RCC 7860 (cell line): ENCODE measurements at regions not wholly inside any gene's neighbourhood (a gene's known extent, or its start where the extent isn't known, plus 50 kb on each side); places are given as distances from the start of the nearest gene placed in this dataset.
A peak's percentile ranks its signal among the peaks of the same experiment; 100 is the strongest.

Experiments
- DNase-seq: peaks from one replicate; pipeline ENCODE4 v3.0.0-alpha.2; 2015; ENCODE audit warnings: low spot score
- FAIRE-seq: peaks from 2 replicates; lab custom pipeline; 2012; peaks lifted over from hg19 to GRCh38; lab: Jason Lieb, UNC

DNA sequence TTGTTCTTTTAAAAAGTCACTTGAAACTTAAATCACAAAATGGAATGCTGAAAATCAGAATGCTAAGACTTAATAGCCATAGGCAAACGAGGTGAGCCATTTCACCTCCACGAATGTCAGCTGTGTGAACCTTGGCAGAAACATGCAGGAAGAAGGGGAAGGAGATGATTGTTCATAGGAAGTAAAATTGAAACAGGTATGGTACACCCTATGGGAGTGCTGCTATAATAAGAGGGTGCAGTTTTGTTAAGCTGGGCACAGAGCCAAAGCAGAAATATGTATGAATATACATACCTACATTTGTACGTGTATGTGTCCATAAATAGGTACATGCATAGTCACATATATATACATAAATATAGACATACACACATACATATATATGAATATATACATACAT is 51.0 kb upstream of the SPINK5 start:
- no peak for DNase-seq
- no peak for FAIRE-seq

DNA sequence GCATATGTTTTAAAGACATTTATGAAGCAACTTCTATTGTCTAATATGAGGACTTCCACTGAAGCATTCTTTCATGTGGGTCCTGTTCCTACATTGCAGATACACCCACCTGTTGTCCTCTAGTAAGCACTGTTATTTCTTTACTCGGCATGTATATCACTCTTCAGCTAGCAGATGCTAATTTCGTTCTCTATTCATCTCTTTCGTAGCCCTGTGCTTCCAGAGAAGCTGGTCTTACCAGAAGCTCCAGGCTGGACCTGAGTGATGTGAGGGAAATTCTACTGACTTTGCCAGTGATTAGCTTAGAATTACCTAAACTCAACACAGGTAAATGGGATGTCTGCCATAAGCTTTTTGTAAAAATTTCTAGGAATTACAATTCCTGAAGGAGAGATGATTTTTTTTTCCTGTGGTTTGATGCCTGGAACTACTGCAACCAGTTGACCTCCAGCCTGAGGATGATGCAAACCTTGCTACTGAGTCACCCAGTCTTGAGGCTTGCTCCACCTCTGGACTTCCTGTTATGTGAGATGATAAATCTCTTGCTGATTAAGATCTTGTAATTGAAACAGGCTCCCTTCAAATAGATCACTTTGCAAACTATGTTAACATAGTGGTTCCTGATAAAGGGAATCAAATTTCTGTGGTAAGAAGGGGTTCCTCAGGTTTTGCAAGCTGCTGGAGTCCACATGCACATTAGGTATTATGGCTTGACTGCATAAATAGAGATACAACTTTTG is 52.2 kb upstream of the SPINK5 start:
- peak; percentile 29 for DNase-seq
- FAIRE-seq = no peak

DNA sequence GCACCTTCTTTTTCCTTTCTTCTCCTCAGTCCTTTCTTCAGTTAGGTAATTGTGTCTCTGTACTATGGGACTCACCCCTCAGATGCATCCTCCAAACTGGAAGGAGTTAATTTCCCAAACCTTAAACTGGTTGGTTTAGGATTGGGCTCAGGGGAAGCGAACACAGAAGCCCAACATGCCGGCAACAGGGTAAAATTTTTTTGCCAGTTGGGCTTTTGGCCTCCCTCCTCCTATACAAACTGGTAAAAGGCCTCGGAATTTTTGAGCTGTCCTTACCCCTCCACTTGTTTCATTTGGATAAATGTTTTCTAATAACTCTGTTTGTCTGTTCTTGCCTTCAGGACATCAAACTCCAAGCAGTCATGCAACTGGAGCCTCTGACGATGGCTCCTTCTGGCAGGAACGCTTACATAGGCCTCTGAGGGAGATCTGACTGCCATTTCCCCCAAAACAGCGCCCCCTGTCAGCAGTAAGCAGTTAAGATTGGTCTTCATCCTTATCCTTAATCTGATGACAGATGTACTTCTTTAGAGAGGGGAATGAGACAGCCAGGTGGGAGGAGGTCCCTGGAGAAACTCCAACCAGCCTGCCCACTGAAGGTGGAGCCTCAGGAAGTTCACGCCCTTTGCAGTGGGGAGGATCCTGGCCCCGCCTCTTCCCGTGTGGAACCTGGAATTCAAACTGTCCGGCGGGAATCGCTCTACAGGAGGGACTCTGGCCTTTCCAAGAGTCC is 57.8 kb upstream of the SPINK5 start:
- no peak for FAIRE-seq
- no peak for DNase-seq

DNA sequence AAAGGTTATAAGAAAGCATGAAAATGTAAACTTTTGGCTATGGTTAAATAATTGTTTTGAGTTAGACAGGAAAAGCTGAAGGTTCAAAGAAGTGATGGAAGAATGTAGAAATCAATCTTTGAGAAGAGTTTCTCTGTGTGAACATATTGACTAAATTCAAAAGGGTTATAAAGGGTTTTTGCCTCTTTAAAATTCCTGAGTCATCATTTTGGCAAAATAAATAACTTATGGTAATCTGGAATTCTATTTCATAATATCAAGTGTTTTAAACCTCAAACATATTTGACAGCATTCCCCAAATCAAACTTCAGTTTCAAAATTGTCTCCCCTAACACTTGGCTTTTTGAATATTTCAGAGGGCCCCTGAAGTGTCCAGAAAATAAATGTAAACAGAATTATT is 60.6 kb upstream of the SPINK5 start:
- no peak for DNase-seq
- no peak for FAIRE-seq

DNA sequence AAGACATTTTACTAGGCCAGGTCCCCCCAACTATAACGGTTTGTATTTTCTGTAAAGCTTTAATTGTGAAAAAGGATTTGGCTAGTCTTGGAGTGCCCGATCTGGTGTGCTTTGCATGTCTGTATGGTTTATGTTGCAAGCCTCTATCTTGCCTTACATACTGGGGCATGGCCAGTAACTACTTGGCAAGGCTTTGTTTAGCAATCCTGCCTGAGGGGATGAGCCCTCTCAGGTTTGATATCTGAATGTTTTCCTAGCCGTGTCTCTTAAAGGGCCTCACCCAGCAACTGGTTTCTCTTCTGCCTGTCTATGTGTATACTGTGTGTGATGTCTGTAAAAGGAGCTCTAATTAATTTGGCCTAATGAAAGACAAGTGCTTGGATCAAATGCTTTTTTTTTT is 61.3 kb upstream of the SPINK5 start:
- DNase-seq (no peak), FAIRE-seq (no peak)

DNA sequence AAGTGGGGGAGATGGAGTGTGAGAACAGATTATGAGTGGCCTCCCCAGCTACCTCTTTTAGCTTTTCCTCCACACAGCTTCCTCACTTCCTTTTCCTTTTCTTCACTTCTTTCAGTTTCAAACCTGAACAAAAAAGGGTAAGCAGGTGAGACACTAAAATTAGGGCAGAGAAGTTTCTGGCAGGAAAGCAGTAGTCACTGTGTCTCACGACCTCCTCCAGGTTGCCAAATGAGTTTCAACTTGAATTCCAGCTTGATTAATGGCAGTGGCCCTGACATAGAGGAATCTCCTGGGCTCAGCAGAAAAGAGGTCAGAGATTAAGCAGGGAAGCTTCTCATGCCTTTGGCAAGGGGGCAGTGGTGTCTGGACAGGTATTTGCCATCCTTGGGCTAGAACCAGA is 63.7 kb upstream of the SPINK5 start:
- DNase-seq (no peak), FAIRE-seq (no peak)

DNA sequence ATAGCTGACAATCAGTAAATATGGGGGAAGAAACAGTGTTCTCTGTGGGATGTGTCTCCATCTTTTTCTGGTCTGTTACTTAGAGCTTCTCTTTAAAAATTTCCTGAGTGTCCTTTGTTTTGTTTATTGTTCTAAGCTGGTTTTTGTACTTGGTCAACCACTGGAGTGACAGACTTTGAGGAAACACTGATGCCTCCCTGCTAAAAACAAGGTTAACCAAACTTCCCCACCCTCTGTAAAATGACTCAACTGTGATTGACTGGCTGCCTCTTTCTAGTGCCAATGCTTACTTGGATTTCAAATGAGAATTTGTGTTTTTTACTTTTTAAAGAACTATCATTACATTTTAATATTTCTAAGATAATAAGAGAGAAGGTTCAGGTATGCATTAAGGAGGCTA is 65.1 kb upstream of the SPINK5 start:
- DNase-seq = no peak
- FAIRE-seq = no peak

DNA sequence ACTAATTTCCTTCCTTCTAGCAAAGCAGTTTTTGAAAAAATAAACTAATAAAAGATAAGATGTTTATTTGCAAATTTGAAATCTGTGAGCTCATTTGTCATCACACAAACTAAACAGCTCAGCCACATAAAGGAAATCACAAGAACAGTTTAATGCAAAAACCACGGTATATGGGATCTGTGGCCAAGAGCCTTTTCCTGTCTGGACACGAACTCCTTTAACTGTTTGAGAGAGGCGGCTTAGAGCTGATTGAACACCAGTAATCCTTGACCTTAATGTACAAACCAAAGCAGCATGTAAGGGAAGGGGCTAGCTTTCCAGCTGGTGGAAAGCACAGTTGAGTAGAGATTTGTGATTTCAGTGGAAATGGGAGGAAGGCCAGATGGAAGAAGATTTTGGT is 66.3 kb upstream of the SPINK5 start:
- FAIRE-seq = no peak
- DNase-seq = no peak

DNA sequence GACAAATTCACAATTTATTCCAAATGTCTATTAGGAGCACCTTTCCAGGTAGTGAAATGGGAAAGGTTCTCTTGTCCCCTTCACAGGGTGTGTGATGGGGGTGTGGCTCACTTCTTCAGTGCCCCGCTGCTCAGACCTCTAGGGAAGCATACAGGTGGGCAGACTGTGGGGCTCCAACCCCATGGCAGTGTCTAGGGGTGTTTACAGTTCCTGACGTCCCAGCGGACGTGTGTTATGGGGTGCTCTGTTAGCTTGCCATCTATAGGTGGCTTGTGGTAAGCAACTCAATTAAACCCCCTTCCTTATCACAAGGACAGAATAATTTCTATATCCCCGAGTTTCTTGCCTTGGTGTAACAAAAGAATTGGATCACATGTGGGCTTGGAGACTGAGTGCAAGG is 67.4 kb upstream of the SPINK5 start:
- no peak for DNase-seq
- no peak for FAIRE-seq

DNA sequence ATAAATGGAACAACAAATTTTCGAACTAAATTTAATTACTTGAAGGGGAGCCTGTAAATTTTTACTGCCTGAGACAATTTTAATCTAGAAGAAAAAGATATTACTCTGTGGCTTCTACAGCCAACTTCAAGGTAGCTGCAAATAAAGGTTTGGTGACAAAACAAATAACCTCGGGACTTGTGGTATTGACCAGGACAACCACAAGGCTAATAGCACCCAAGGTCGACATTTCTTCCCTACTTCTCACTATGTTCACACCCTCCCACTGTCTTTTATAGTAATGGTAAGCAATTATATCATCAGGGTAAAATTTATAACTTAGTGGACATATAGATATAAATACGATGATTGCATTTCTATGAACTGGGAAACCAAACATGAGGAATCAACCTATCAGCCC is 67.9 kb upstream of the SPINK5 start:
- no peak for FAIRE-seq

DNA sequence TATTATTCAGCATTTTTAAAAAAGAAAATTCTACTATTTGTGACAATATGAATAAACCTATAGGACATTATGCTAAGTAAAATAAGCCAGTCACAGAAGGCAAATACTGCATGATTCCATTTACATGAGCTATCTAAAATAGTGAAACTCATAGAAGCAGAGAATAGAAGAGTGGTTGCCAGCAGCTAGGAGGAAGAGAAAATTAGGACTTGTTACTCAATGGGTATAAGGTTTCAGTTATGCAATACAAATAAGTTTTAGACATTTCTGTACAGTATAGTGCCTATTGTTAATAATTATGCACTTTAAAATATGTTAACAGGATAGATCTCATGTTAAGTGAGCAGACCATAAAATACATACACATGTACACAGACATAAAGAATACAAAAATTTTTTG is 73.8 kb upstream of the SPINK5 start:
- FAIRE-seq = no peak

More for the DNA sequence above, 67.9 kb upstream of the SPINK5 start:
- no peak for DNase-seq

DNA sequence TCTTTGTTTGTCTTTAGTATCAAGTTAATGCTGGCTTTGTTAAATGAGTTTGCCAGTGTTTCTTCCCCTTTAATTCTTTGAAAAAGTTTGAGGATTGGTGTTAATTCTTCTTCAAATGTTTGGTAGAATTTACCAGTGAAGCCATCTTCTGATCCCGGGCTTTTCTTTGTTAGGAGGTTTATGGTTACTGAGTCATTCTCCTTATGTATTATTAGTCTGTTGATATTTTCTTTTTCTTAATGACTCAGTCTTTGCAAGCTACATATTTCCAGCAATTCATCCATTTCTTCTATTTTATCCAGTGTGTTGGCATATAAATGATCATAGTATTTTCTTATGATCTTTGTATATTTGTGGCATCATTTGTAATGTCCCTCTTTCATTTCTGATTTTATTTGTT is 74.5 kb upstream of the SPINK5 start:
- FAIRE-seq (no peak), DNase-seq (no peak)

More for the DNA sequence above, 73.8 kb upstream of the SPINK5 start:
- no peak for DNase-seq

DNA sequence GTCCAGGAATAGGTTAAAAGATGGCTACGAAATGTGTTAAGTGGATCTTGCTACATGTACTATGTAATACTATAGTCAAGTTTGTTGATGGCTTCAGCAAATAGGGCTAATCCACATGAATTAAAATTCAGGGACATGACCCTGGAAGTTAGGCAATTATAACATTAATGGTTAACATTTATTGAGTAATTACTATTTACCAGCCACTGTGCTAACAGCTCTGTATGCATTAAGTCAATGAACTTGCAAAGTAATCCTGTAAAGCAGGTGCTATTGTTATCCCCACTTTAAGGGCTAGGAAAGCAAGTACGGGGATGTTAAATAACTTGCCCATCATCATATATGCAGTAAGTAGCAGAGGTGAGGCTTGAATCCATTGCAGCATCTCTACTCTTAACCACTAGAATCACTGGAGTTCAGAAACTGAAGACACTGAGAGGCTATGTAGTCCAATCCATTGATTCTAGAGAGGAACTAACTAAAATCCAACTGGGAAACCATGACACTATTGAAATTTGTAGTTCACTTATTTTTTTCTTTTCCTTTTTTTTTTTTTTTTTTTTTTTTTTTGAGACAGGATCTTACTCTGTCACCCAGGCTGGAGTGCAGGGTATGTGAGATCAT is 77.5 kb upstream of the SPINK5 start:
- DNase-seq = no peak
- no peak for FAIRE-seq

DNA sequence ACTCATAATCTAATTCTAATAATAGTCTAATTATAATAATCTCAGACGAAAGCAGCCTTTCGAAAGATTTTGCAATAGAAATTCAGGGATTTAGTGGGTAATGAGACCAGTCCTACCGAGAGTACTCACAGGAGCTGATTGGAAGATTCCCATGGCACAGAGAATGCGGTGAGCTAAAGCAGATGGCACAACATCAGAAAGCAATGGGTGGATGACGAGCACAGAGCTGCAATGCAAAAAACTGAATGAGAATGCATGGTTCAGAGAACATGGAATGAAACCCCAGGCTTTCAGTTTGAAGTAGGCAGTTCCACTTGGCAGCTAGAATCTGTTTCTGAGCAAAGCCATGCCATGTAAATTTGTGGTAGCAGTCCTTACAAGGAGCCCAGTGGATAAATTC is 78.2 kb upstream of the SPINK5 start:
- DNase-seq (no peak), FAIRE-seq (no peak)

DNA sequence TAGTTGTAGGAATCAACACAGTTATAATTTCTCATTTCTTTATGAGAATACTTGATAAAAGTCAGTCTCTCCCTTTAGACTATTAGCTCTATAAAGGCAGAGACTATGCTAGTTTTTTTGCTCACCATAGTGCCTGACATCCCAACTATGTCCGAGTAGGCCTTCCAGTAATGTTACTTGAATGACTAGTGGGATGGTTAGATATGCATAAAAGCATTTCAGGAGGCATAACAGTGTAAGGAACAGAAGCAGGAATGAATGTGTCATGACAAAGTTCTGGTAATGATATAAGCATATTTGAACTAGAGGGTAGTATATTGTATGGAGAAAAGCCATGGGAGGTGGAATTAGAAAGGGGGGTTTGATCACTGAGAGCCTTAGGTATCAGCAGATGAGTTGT is 77.4 kb upstream of the C5orf46 start:
- DNase-seq = no peak
- FAIRE-seq = no peak

DNA sequence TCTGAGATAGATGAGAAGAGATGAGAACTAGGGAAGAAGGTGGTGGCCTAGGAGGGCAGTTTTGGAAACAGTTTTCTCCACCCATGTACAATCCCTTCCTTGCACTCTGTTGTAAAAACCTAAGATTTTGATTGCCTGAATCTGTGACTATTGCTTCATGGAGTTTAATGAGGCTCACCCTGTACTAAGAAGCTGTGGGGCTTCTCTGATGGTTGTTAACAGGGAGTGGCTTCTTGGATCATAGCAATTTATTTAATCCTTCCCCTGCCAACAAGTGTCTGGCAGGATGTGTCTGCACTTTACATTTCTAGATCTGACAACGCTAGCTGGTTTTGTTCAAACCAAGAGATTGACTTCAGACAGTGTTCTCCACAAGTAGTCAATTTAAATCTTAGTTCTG is 74.7 kb upstream of the C5orf46 start:
- FAIRE-seq (no peak), DNase-seq (no peak)

DNA sequence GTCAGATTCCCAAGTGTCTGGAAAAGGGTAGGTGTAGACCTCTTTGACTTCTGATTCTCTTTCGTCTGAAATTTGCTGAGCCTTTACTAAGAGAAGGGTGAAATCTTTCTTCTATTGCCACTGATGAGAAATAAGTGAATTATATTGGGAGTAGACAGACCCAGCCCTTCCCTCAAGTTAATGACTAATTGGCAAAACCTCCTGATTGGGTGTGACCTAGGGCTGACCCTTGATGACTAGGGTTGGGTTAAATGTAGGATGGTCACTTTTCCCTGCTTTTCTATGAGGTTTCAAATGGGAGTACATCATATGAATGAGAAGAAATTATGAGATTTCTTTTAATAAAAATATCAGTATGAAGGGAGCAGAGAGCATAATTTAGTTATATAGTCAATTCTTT is 73.4 kb upstream of the C5orf46 start:
- FAIRE-seq (no peak), DNase-seq (no peak)

DNA sequence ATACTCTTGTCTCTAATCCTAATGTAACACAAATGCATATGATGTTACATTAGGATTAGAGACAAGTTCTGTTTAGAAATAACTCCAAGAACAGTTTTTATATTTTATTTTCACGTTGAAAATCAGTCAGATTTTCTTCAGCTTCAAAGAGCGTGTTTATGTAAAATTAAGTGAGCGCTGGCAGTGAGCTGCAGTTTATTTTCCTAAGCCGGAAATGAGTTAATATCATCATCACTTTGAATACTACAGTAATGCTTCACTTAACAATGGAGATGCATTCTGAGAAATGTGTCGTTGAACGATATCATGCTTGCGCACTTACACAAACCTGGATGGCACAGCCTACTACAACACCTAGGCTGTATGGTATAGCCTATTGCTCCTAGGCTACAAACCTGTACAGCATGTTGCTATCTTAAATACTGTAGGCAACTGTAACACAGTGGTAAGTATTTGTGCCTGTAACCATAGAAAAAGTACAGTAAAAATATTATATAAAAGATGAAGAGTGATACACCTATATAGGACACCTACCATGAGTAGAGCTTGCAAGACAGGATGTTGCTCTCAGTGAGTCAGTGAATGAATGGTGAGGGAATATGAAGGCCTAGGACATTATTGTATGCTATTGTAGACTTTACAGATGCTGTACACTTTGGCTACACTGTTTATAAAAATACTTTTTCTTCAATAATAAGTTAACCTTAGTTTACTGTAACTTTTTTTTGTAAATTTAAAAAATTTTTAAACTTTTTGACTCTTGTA is 65.9 kb upstream of the C5orf46 start:
- no peak for DNase-seq
- FAIRE-seq = no peak

DNA sequence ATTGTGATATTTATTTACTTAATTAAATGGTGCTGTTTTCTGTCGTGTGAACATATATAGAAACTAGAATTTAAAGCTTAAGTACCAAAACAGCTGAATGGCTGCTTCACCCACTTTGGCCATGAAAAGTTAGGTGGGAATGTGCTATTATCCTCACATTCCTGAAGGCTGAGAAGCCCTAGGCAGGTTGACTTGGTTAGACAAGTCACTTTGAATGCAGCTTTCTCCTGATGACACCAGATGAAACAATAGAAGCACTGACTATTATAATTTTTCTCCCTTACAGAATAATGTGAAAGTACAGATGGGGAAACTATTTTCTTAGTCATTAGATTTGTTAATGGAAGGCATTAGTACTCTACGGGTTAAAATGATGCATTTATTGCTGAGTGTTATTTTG is 65.1 kb upstream of the C5orf46 start:
- DNase-seq (no peak), FAIRE-seq (no peak)

DNA sequence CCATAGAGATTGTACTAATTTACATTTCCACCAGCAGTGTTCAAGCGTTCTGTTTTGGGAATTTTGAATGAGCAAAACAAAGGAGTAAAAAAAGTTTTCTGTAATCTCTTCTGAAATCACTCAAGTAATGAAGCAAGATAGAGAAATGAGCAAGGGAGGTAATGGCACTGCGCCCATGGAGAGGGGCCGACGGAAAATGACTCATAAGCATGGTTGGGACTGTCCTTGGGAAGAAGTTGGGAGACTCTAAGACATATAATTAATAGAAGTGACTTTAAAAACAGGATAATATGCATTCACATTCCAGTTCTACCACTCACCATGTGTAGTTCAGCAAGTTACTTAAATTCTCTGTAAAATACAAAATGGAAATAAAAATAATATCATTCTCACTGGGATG is 62.5 kb upstream of the C5orf46 start:
- no peak for FAIRE-seq
- no peak for DNase-seq

DNA sequence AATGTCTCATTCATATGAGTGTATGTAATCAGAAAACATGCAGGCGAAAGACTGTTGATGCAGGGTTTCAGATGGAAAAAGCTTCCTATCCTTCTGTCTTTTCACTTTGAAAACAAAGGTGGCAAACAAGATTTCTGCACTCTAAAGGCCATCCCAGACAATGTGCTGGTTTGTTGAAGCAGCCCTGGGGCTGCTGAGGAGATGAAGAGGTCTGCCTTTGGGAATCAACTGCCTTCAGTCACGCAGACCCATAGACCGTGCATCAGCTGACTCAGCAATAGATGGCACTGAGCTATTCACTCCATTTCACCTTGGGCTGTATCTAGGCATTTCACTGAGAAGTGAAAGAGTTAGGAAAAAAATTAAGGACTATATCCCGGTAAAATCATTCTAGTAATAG is 60.5 kb upstream of the C5orf46 start:
- DNase-seq (no peak), FAIRE-seq (no peak)

DNA sequence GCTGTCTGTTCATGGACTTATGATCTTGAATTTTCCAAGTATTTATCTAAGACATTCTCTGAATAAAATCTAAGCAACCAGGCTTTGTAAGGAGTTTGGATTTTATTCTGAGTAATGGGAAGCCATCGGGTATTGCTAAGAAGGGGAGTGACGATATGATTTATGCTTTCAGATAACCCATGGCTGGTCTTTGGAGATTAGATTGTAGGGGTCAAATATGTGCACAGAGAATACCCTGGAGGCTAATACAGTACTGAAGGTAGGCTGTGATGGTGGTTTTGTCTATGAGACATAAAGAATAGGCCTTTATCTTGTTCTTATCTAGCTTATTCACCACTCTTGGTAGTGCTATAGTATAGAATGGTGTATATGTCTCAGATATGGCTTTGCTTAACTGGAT is 60.0 kb upstream of the C5orf46 start:
- FAIRE-seq (no peak), DNase-seq (no peak)
